ENCODE measurements at regions not wholly inside any gene's neighbourhood (a gene's known extent, or its start where the extent isn't known, plus 50 kb on each side); places are given as distances from the start of the nearest gene placed in this dataset.

DNA sequence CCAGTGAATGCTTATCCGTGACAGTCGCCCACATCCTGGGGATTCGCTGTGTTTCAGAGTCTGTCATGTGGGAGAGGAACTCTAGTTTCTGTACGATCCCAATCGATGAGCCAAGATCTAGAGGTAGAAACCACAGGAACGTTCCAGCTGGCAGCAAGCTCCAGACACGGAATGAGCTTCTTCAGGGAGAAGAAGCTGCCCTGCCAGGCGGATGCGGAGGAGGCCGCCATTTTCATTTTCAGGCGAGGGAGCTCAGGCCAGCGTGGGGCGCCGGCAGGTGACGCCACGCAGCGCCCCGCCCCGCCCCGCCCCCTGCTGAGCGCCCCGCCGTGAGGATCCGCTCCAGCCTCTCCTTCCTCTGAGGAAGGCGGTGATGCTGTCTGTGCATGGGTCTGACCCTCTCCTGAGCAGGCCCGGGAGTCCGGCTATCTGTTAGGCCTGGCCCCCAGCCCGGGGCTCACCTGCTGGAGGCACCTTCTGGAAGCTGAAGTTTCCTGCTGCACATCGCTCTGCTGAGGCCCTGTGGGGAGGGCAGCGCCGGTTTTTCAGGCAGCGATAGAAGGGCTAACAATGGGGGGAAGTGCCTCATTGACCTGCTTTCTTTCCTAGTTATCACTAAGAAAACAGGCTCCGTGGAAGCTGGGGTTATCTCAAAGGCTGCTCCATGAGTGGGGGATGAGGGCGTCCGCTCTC lies 147.5 kb downstream of the ERMARD start:
- DNase-seq, result no peak

DNA sequence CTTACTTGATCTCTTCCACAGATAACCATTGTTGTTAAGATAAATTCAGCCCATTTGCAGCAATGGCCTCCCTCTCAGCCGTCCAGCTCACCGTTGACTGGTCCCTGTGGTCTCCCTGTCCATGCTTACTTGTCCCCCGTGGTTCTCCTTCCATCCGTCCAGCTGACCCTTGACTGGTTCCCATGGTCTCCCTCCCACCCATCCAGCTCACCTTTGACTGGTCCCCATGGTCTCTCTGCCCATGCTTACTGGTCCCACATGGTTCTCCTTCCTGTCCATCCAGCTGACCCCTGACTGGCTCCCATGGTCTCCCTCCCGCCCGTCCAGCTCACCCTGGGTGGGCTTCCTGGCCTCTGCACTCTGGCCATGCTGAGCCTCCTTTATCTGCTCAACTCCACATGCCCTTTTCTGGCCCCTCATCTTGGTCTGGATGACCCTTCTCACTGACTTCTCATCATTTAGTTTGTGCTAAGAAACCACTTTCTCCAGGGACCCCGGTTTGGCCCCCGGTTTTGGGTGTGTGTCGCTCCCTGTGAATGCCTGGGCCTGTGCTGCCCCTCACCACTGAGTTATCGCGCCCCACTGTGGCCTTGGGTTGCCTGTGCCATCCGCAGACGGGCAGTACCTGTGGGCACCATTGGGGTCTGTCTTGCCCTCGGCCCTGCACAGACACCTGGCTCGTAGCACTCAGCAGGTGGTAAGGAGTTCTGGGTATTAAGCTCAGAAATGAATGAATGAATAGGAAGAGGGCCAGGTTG lies 146.4 kb downstream of the ERMARD start:
- no peak for DNase-seq

DNA sequence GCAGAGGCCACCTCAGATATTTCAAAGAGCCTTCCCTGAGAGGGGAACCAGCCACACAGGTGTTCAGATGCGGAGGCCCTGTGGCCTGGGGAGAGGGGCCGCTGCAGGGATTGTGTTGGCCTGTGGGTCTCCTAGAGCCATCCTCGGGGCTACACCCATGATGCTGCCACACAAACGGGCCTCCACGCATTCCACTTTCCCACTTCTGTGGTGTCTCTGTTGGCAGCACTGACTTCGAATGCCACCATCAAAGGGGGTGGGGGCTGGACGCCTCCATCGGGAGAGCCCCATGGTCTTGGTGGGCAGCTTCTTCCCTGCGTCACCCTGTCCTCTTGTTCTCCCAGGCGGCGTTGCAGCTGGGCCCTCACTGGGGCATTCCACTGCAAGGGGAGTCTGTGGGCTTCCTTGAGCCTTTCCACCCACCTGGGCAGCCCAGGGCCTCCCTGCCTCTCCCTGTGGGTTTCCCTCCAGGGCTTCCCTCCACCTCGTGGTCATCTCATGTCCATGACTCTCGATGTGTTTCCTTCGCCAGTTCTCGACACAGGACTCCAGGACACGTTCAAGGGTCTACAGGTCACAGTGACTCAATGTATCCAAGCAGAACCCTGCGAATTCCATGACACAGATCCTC lies 145.5 kb downstream of the ERMARD start:
- no peak for DNase-seq

DNA sequence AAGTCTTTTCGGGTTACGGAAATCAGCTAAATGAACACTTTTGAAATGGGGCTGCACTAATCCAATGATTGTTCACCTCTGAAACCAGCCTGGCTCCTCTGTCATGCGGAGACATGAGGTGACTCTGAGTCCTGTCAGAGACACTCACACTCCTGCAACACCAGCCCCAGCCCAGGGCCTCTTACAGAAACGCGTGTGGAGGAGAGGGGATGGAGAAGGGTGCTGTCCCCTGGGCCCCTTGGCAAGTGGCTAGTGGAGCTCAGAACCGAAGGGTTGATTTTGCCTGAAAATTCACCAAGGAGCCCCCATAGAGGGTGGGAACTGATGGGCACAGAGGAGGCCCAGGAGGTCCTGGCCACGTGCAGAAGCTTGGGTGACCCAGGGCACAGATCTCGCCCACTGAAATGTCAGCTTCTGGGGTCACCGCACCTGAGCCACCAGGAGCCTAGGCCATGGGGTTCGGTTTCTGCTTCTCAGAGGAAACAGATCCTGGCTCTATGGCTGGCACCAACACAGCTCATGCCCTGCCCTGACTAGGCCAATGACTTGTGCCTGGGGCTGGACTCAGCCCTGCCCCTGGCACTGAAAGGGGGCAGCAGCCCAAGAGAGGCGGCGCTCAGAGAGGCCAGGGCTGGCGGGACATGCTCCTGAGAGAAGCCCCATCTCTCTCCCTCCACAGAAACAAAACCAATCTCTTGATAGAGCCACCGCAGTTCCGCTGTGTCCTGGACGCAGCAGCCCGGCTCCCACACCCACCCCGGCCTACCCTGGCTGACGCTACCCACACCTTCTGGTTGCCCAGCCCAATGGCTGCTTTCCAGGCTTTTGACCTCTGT lies 144.7 kb downstream of the ERMARD start:
- no peak for DNase-seq

DNA sequence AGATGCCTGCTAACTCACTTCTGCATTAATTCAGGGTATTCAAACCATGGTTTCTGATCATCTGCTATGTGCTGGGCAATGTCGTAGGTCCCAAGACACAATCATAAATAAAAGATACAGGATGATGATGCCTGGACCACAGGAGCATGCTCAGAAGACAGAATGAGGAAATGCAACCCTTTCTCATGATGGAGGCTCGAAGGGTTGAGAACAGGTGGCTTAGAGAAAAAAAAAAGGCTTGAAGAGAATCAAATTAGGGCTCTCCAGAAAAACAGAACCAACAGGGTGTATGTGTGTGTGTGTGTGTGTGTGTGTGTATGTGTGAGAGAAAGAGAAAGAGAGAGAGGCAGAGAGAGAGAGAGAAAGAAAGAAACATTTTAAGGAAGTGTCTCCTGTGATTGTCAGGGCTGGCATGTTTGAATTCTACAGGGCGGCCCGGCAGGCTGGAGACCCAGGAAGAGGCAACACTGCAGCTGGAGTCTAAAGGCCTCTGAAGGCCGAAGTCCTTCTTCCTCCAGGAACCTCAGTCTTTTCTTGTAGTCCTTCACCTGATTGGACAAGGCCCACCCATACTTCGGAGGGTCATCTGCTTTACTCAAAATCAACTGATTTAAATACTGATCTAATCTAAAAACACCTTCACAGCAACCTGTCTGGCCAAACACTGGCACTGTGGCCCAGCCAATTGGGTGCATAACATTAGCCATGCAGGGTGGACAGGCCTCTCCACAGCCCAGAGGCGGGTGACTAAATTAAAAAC lies 143.8 kb downstream of the ERMARD start:
- DNase-seq, result no peak

DNA sequence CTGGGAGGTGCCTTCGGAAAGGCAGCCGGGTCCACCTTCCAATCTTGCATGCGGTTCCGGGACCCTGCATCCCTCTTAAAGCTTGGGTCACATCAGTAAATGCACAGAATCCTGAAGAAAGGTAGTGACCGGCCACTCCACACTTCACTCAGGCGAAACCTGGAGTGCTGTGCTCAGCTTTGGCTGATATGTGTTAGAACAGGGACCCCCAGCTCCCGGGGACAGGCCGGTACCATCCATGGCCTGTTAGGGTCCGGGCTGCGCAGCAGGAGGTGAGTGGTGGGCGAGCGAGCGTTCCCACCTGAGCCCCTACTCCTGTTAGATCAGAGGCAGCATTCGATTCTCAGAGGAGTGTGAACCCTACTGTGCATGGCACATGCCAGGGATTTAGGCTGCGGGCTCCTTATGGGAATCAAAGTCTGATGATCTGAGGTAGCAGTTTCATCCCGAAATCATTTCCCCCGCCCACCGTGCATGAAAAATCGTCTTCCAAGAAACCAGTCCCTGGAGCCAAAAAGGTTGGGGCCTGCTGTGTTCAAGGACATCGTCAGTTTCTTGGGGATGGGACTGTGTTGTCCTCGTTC lies 143.0 kb downstream of the ERMARD start:
- DNase-seq, result no peak

DNA sequence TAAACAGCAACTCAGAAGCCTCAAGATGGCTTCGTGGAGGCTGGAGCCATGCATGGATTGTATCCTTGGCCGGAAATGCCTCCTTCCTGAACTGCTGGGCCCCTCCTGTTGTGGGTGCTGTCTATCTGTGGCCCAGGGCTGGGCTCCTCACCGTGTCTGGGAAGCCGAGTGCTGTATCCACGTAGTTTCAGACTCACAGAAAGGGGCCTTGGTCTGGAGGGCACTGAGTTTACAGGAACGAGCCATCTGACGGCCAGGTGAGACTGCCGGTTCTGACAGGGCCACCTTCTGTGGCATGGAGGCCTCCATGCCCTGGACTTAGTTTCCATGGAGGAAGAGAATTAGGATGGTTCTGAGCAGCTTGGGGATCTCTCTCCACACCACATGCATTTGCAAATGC lies 142.2 kb downstream of the ERMARD start:
- no peak for DNase-seq

DNA sequence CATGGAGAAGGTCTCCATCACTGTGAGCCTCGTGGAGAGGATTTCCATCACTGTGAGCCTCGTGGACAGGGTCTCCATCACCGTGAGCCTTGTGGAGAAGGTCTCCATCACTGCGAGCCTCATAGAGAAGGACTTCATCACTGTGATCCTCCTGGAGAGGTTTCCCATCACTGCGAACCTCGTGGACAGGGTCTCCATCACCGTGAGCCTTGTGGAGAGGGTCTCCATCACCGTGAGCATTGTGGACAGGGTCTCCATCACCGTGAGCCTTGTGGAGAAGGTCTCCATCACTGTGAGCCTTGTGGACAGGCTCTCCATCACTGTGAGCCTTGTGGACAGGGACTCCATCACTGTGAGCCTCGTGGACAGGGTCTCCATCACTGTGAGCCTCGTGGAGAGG lies 140.4 kb downstream of the ERMARD start:
- no peak for DNase-seq

DNA sequence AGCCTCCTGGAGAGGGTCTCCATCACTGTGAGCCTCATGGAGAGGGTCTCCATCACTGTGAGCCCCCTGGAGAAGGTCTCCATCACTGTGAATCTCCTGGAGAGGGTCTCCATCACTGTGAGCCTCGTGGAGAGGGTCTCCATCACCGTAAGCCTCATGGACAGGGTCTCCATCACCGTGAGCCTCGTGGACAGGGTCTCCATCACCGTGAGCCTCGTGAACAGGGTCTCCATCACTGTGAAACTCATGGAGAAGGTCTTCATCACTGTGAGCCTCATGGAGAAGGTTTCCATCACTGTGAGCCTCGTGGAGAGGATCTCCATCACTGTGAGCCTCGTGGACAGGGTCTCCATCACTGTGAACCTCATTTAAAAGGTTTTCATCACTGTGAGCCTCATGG lies 140.0 kb downstream of the ERMARD start:
- no peak for DNase-seq

DNA sequence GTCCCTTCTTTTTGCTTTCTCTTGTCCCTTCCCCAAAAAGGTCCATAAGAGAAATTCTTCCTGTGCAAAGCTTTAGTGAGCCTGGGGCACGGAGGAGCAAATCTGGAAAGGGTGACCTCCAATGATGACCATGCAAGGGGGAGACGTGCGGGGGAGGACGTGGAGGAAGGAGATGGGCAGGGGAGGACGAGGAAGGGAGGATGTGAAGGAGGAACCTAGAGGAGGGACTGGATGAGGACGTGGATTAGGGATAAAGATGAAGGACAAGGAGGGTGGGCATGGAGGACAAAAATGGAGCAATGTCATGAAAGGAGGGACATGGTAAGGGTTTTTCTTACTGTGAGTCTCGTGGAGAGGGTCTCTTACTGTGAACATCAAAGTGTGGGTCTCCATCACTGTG lies 139.5 kb downstream of the ERMARD start:
- no peak for DNase-seq

DNA sequence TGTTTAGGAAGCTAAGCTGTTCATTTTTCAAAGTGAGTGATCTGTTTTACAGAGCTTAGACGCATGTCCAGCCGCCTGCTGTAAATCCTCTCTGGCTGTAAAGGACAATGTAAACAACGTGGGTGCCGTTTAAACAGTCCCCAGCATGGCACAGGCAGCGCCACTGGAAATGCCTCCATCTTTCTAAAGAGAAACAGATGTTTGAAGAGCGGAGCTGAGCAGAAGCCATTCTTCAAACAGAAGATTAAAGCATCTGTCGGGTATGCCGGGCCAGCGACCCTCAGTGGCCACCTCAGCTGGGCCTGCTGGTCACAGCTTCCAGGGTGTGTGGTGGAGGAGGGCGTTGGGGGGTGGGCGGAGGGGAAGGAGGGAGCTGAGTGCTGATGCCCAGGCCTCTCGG lies 138.6 kb downstream of the ERMARD start:
- DNase-seq, result no peak

DNA sequence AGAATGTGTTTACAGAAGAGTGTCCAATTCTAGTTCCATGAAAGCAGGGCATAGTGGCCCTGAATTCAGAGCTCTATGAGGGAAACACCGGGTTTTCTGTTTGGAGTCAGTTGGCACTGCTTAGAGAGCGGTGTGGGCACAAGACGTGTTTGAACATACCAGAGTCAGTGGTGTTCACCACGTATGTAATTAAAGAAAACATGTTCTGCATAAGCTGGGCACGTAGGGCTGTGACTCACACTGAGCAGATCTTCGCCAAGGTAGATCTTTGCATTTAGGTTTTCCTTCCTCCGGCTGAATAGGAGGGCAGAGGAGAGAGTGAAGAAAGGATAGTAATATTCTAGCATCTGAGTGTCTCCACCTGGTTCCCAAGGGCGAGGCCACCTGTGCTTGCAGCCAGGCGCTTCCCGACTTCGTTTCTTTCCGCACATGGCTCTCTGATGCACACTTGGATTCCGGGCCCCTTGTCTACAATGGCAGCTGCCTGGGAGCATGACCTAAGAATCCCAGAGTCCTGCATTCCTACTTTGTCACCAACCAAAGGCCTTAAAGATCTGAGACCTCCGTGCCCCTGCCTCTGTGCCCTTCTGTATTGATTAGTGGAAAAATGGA lies 136.2 kb downstream of the ERMARD start:
- DNase-seq, result no peak

DNA sequence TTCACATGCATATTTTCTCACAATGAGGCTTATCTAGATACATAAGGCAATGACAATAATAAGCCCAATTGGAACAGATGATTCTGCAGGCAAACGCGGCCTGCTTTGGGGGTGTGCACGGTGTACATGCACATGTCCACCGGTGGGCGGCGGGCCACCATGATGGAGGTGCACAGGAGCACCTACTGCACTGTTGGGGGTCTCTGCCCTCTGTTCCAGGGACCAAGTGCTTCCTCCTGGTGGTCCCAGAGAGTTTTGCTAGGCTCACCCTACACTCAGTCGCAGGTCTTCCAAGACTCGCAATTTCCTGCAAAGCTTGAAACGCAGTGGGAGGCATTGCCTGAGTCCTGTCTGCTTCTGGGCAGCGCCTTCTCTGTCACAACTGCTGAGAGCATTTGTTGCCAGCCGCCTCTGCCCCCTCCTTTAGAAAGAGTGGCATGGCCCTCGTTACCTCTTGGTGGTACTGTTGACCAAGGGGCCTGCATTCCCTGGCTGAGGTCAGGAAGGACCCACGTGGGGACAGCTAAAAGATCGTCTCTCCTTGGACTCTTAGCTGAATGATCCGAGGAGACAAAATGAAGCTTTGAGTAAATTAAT lies 135.3 kb downstream of the ERMARD start:
- no peak for DNase-seq

DNA sequence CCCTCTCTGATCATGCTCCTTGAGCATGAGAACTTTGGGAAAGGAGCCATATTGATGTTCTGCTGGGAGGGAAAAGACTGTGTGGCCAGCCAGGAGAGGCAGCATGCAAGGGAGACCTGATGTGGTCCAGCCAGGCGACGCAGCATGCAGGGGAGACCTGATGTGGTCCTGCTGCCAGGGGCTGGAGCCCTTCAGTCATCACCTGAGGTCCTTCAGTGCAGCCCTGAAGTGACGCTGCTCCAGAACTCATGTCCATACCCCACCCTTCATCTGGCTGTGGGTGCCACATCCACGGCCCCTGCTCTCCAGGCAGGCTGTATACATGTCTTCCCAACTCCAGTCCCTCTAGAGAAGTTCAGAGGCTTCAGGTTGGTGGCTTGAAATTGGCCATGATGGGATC lies 134.4 kb downstream of the ERMARD start:
- no peak for DNase-seq

DNA sequence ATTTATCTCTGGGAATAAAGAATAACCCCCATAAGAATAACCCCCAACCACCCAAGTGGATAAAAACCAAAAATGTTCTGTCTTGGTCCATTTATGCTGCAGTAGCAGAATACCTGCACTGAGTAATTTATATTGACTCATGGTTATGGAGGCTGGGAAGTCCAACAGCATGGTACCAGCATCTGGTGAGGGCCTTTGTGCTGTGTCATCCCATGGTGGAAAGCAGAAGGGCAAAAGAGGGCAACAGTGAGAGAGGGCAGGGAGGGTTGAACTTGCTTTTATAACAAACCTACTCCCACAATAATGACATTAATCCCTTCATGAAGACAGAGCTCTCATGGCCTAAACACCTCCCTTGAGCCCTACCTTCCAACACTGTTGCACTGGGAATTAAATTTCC lies 133.7 kb downstream of the ERMARD start:
- no peak for DNase-seq

DNA sequence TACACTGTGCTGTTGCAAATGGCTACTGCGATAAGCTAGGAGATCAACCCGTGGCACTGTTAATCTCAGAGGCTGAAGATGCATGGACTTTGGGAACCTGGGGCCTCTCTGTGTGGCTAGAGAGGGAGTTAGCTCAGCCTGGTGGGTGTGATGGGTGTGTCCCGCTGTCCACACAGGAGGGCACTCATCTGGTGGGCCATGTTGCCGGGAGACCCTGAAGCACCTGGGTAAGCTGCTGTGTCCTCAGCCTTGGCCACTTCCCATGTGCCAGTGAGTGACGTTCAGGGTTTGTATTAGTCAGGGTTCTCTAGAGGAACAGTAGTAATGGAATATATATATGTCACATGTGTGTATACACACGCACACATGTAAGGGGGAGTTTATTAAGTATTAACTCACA lies 132.7 kb downstream of the ERMARD start:
- DNase-seq, result no peak

DNA sequence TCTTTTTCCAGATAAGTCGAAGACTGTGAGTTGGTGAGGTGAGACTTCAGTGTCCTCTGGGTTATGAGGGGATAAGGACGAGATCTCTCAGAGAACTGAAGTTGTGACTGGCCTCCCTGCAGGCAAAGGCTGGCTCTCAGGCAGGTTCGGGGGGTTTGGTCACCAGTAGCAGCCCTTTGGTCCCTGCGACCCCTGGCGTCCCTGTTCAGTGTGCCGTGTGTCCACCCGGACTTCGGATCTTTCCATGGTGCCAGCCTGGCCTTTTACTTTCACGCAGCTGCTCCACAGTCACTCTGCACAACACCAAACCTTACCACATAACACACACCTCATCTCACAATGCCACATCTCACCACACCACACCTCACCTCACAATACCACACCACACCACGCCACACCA lies 131.9 kb downstream of the ERMARD start:
- DNase-seq, result no peak

DNA sequence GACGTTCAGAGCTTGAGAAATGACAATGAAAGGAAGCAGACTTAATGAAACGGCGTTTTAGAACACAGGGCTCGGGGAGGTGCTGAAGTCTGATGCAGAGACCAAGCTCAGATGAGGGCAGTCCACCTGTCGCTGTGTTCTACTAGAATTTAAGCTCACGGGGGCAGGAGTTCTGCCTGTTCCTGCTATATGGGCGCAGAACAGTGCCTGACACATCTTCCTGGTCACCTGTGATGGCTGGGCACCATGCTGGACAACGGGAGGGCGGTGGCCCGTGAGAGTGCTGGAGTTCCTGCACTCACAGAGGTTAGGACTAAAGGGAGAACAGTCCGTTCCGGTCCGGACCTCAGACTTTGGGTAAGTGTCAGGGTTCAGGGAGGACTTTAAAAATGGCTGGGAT lies 130.6 kb downstream of the ERMARD start:
- DNase-seq, result no peak

DNA sequence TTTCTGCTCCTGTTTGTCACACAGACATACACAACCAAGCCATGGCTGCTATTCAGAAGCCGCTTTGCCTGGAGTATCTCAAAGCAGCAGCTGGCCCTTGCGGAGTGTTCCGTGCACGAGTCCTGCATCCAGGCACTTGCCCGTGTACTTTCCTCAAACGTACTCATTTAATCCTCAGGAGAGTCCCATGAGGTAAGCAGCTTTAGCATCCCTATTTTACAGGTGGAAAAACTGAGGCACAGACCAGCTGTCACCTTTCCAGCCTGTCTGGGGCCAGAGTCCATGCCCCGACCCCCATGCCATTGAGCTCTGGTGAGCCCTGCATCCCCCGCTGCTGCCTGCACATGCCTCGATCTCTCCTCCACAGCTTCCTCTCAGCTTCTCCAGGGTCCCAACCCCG lies 130.0 kb downstream of the ERMARD start:
- DNase-seq, result no peak

DNA sequence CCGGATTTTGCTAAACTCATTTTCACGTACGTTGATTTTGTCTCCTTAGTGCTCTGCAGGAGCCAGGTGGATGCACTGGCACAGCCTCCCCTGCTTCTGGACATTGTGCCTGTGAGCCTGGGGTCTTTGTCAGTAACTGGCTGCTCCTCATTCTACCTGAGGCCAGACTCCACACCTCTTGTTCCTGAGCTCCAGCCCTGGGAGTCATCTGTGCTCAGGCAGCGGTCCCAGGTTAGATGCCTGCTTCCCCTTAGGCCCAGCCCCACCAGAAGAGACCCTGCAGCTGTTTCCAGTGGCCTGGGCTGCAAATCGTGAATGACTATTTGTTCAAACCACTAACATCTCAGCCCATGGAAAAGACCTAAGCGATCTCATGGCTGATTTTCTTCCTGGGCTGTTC lies 129.1 kb downstream of the ERMARD start:
- DNase-seq, result no peak

DNA sequence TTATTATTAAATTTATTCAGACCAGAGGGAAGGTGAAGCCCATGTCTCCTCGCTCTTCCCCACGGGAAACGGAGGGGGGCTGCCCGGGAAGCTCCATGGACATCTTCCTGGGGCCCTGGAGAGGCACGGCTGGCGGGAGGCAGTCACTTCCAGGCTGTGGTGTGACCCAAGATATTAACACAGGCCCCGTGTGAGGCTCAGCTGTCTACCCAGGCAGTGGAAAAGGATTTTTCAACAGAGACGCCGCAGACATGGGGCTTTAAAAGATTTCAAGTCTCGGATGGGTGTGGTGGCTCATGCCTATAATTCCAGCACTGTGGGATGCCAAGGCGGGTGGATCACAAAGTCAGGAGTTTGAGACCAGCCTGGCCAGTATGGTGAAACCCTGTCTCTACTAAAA lies 117.9 kb downstream of the ERMARD start:
- no peak for DNase-seq
